Uterus (tissue), 2 donors: ENCODE measurements at regions not wholly inside any gene's neighbourhood (a gene's known extent, or its start where the extent isn't known, plus 50 kb on each side); places are given as distances from the start of the nearest gene placed in this dataset.

Source experiments
- POLR2A ChIP-seq, 2 donors: fragments of 450-650 bp; IDR thresholded peaks; one replicate each; pipeline ENCODE4 v1.6.1; 2016; ENCODE audit warnings: antibody characterized with exemption in 2 of 2, mild to moderate bottlenecking in 1 of 2, moderate library complexity in 1 of 2
- TF ChIP-seq, protein P1 (sequence below), 4 experiments: fragments of 200-600 bp in 2 of 4; fragments of 450-650 bp in 2 of 4; sonication (generic) in 2 of 4; IDR thresholded peaks; one replicate each; pipeline ENCODE4 v1.5.1; 2016 to 2019; ENCODE audit warnings: antibody characterized with exemption in 4 of 4, mild to moderate bottlenecking in 2 of 4, moderate library complexity in 1 of 4

DNA sequence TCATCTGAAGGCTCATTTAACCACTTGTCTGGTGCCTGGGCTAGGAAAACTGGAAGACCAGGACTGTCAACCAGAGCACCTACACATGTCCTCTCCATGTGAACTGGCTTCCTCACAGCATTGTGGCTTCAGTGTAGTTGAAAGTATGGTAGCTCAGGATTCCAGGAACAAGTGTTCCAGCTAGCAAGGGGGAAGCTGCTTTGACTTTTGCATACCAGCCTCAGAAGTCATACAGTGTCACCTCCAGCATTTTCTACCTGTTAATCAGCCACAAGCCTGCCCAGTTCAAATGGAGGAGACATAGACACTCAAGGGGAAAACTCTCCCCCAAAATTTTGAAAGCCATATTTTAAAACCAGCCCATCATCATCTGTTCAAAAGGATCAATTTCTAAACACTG, 212.8 kb upstream of the CAND1 start:
- TF ChIP-seq, protein P1, sequence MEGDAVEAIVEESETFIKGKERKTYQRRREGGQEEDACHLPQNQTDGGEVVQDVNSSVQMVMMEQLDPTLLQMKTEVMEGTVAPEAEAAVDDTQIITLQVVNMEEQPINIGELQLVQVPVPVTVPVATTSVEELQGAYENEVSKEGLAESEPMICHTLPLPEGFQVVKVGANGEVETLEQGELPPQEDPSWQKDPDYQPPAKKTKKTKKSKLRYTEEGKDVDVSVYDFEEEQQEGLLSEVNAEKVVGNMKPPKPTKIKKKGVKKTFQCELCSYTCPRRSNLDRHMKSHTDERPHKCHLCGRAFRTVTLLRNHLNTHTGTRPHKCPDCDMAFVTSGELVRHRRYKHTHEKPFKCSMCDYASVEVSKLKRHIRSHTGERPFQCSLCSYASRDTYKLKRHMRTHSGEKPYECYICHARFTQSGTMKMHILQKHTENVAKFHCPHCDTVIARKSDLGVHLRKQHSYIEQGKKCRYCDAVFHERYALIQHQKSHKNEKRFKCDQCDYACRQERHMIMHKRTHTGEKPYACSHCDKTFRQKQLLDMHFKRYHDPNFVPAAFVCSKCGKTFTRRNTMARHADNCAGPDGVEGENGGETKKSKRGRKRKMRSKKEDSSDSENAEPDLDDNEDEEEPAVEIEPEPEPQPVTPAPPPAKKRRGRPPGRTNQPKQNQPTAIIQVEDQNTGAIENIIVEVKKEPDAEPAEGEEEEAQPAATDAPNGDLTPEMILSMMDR (IDR thresholded peaks at IDR 0.05): no peak
- TF ChIP-seq POLR2A (IDR thresholded peaks at IDR 0.05): no peak
